DMS153 treated with DMSO at 0.1 percent for 48 hours (cell line): ENCODE measurements at regions not wholly inside any gene's neighbourhood (a gene's known extent, or its start where the extent isn't known, plus 50 kb on each side); places are given as distances from the start of the nearest gene placed in this dataset.

Experiments
- DNase-seq: peaks from one replicate; lab custom pipeline; 2025; ENCODE audit not compliant: unreplicated experiment; lab: John Stamatoyannopoulos, UW

DNA sequence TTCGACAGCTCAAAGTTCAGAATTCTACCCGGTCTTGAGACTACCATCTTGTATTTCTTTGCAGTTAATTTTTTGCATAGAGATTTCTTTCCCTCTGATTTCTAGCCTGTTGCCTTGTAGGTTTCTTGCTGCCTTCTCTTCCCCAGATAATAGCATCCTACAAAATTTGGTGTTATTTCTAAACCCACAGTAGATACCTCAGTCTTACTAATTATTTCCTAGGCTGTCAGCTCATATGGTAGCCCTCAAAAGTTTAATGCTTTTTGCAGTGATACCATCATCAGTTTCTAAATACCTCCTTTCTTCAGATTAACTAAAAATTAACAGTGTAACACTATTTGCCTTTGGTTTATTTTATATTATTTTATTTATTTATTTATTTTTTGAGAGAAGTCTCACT, 61.9 kb upstream of the TMPO start:
- no peak for DNase-seq

- no peak for DNase-seq
Observed at GRCh38 chr12:98456041-98456440, 59.3 kb upstream of the TMPO start.

DNA sequence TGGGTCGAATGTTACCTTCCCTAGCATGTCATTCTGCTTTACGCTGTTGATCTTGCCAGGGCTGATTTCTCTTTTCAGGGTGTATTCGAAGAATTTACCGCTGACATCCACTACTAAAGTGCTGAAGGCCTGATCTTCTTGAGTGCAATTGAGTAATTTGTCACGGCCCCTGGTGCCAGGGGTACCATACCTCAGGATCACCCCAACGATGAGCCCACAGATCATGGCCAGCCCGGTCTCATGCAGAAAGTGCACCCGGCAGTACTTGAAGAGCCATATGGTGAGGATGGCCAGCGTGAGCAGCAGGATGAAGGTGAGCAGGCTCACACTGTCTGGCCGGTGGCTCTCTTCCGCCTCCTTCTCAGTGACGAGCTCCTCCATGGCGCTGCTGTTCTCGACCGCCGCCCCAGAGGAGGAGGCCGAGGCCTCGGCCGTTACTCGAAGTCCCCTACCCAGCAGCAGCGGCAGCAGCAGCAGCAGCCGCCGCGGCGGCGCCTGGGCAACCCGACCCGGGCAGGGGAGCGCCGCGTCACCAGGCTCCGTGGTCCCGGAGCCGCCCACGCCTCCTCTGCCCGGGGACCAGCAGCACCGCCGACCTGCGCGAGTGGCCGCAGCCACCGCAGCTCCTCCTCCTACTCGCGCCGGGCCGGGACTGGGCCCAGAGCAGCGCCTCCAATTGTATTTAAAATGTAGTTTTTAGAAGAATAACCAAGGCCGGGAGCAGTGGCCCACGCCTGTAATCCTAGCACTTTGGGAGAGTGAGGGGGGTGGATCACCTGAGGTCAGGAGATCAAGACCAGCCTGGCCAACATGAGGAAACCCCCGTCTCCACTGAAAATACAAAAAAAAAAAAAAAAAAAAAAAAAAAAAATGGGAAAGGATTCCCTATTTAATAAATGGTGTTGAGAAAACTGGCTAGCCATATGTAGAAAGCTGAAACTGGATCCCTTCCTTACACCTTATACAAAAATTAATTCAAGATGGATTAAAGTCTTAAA, 58.5 kb upstream of the TMPO start:
- peak; percentile 13 for DNase-seq

GRCh38 chr12:98464190-98464589, 51.2 kb upstream of the TMPO start:
- DNase-seq, result no peak

- no peak for DNase-seq
Observed at GRCh38 chr12:98465505-98465904, 49.9 kb upstream of the TMPO start.
